HG03066 (cell line): ENCODE measurements at regions not wholly inside any gene's neighbourhood (a gene's known extent, or its start where the extent isn't known, plus 50 kb on each side); places are given as distances from the start of the nearest gene placed in this dataset.

Experiments used
- ATAC-seq: cut with Tn5 transposase; IDR thresholded peaks from one replicate; pipeline ENCODE4 v1.9.1; 2021; ENCODE audit warnings: low read depth; ENCODE audit not compliant: unreplicated experiment

- ATAC-seq, result no peak
Measured at GRCh38 chr9:21561502-21561901, 79.4 kb upstream of the IFNE start.

GRCh38 chr9:21564175-21564574 lies 82.1 kb upstream of the IFNE start:
- ATAC-seq, result no peak

- no peak for ATAC-seq
Measured at GRCh38 chr9:21565155-21565554, 83.0 kb upstream of the IFNE start.

- ATAC-seq, result no peak
Measured at GRCh38 chr9:21567926-21568325, 85.8 kb upstream of the IFNE start.

- no peak for ATAC-seq
Measured at GRCh38 chr9:21568484-21568883, 86.4 kb upstream of the IFNE start.

- ATAC-seq, result no peak
Measured at GRCh38 chr9:21569721-21570120, 87.6 kb upstream of the IFNE start.

- no peak for ATAC-seq
Measured at GRCh38 chr9:21570643-21571275, 88.6 kb upstream of the IFNE start.

- no peak for ATAC-seq
Measured at GRCh38 chr9:21574261-21574660, 92.1 kb upstream of the IFNE start.

GRCh38 chr9:21576331-21577189 lies 94.4 kb upstream of the IFNE start:
- ATAC-seq, result peak; percentile 61

GRCh38 chr9:21579247-21579671 lies 97.1 kb upstream of the IFNE start:
- no peak for ATAC-seq

GRCh38 chr9:21579743-21580142 lies 97.6 kb upstream of the IFNE start:
- ATAC-seq, result no peak

GRCh38 chr9:21580636-21581378 lies 98.7 kb upstream of the IFNE start:
- ATAC-seq, result no peak

GRCh38 chr9:21583628-21584377 lies 101.7 kb upstream of the IFNE start:
- no peak for ATAC-seq

GRCh38 chr9:21584890-21585289 lies 102.8 kb upstream of the IFNE start:
- ATAC-seq, result no peak

GRCh38 chr9:21585756-21586752 lies 103.9 kb upstream of the IFNE start:
- ATAC-seq, result no peak

GRCh38 chr9:21589344-21590056 lies 107.4 kb upstream of the IFNE start:
- no peak for ATAC-seq

GRCh38 chr9:21590058-21590996 lies 108.2 kb upstream of the IFNE start:
- no peak for ATAC-seq
